Heart left ventricle (tissue), 16 donors: ENCODE measurements at regions not wholly inside any gene's neighbourhood (a gene's known extent, or its start where the extent isn't known, plus 50 kb on each side); places are given as distances from the start of the nearest gene placed in this dataset.

ENCODE experiments used
- ATAC-seq, 4 donors: fragments of 200-7000 bp; cut with Tn5 transposase; one replicate each; pipeline ENCODE4 v1.9.1; 2020 to 2022; ENCODE audit warnings: moderate library complexity in 4 of 4, mild to moderate bottlenecking in 3 of 4, moderate number of reproducible peaks in 1 of 4
- DNase-seq, 5 donors: peaks; one replicate each; pipeline ENCODE4 v3.0.0-alpha.2; 2020
- H3K27ac ChIP-seq, 12 donors: fragments of 200-600 bp; sonication (generic) in 4 of 12; one replicate each; pipeline versions ENCODE4 v1.5.0 to v1.8.0; 2016 to 2022; ENCODE audit warnings: mild to moderate bottlenecking in 2 of 12
- H3K27me3 ChIP-seq, 9 donors: fragments of 200-600 bp; sonication (generic) in 2 of 9; one replicate each; pipeline versions ENCODE4 v1.5.1 to v1.8.0; 2016 to 2022; ENCODE audit warnings: mild to moderate bottlenecking in 3 of 9
- H3K36me3 ChIP-seq, 9 donors: fragments of 200-600 bp; sonication (generic) in 2 of 9; one replicate each; pipeline versions ENCODE4 v1.5.0 to v1.8.0; 2018 to 2022; ENCODE audit warnings: mild to moderate bottlenecking in 2 of 9
- H3K4me1 ChIP-seq, 12 donors: fragments of 200-600 bp; sonication (generic) in 4 of 12; one replicate each; pipeline versions ENCODE4 v1.5.0 to v1.8.0; 2016 to 2022; ENCODE audit warnings: mild to moderate bottlenecking in 3 of 12
- H3K4me3 ChIP-seq, 12 donors: fragments of 200-600 bp; sonication (generic) in 4 of 12; one replicate each; pipeline versions ENCODE4 v1.5.0 to v1.8.0; 2017 to 2022; ENCODE audit warnings: mild to moderate bottlenecking in 9 of 12, moderate library complexity in 4 of 12
- H3K9me3 ChIP-seq, 12 donors: fragments of 200-600 bp; sonication (generic) in 4 of 12; one replicate each; pipeline versions ENCODE4 v1.5.0 to v1.8.0; 2016 to 2022; ENCODE audit warnings: mild to moderate bottlenecking in 1 of 12
- POLR2A ChIP-seq, 2 donors: fragments of 450-650 bp; IDR thresholded peaks; one replicate each; pipeline ENCODE4 v1.6.1; 2017; ENCODE audit warnings: antibody characterized with exemption in 2 of 2, mild to moderate bottlenecking in 2 of 2, moderate library complexity in 2 of 2
- whole genome bisulfite sequencing, 4 donors: extraction: QIAGEN DNeasy Blood & Tissue Kit in 2 of 4; methylation state at CpG; one replicate each; pipeline versions ENCODE4 v1.1.5 to v1.1.7; 2013 to 2018; 5-methylcytosine and 5-hydroxymethylcytosine counted together
- intact Hi-C, 10 donors: fragments of 100-400 bp; cut with DNase I; formaldehyde crosslinking; loops; one replicate each; pipeline versions ENCODE4 v1.11.1 to v1.14.2; 2022
- TF ChIP-seq, protein P1 (sequence below), 12 donors: fragments of 200-600 bp; sonication (generic) in 4 of 12; IDR thresholded peaks; one replicate each; pipeline versions ENCODE4 v1.5.0 to v1.8.0; 2018 to 2022; ENCODE audit warnings: antibody characterized with exemption in 12 of 12, mild to moderate bottlenecking in 5 of 12
- donor health status: ischemic (EF 13 %, LVEDD 7.1; RV severe dilation, severe dysfunction).
- donor health status: healthy with polysubstance abuse.
- donor health status: DM: no; HTN: yes; CAD: no.
- donor health status: DM: no; HTN: no; CAD: no.
- donor health status: ischemic (EF 25% LVEDD 6.9; RV normal size, moderate dysfunction).
- donor health status: ischemic (EF 25% LVEDD 5.7; RV mildly dilated, moderate dysfunction).
- donor health status: healthy.
- donor health status: DM: yes; HTN: yes; CAD: no.
- donor health status: ischemic (EF 35%, LVEDD 5.7; RV mildly dilated, moderate dysfunction).
- donor health status: nonischemic (EF 11% LVEDD 7.7; RV severe dilation, severe dysfunction).
- donor health status: DM: yes; HTN: yes; CAD: no.
- donor health status: PGD.
- donor health status: ischemic (EF 29% LVEDD 5.4; RV normal size, mild dysfunction).
- donor health status: nonischemic (EF 23%, LVEDD 6.1; RV moderate dilation, normal function).

DNA sequence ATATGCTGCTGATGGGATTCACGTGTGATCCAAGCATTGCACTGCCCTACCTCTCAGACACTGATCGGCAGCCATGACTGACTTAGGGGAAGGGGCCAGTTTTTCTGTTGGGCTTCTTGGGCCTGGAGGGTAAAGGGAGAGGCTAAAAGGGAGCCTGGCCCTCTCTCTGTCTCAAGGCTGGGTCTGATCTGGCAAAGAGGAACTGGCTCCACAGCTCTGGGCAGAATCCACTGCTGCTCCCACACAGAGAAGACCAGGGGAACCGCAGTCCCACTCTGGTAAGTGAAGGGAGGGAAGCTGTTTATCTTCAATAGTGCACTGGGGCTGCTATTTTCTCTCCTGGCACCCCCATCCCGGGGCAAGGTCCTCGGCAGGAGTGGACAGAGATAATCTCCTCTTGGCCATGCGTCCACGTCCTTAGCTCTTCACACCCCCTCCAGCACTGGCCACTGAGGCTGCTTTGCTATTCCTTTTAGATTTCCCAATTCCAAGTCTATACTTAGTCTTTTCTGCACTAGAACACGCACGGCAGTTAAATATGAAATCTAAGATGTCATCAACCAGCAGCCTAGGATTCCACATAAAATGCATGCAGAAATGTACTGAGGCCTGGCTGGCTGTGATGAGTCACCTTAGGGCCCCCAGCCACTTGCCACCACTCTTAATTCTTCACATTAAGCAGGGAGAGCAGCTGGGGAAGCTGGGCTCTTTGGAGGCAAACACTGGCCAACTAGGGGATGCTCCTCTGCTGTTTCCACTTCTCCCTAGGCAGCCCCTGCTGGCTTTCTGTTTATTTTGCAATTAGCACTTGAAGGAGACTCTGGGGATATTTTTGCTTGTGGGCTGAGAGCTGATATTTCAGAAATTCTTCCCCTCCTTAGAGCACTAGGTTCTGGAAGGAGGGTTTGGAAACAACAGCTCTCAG is 87.8 kb upstream of the ARMC2 start:
- DNase-seq, result no peak
- Histone ChIP-seq H3K27me3 (no peaks in the 10 kb centered on the region), H3K9me3 (no peaks in the 10 kb centered on the region), H3K36me3 (no peaks in the 10 kb centered on the region), H3K4me1 (peaks cover 0 to 34% (median 11%) of the 10 kb centered on the region in 12 donors), H3K27ac (no peak overlapping the region), H3K4me3 (no peak overlapping the region)
- peak in 2 of 4 donors; percentile 35 to 46 for ATAC-seq
- intact Hi-C loops, result no loop called here
- 62 to 66% (median 65%) methylated on average over 9 of the region's 9 CpGs for WGBS, 4 donors
- TF ChIP-seq, protein P1, sequence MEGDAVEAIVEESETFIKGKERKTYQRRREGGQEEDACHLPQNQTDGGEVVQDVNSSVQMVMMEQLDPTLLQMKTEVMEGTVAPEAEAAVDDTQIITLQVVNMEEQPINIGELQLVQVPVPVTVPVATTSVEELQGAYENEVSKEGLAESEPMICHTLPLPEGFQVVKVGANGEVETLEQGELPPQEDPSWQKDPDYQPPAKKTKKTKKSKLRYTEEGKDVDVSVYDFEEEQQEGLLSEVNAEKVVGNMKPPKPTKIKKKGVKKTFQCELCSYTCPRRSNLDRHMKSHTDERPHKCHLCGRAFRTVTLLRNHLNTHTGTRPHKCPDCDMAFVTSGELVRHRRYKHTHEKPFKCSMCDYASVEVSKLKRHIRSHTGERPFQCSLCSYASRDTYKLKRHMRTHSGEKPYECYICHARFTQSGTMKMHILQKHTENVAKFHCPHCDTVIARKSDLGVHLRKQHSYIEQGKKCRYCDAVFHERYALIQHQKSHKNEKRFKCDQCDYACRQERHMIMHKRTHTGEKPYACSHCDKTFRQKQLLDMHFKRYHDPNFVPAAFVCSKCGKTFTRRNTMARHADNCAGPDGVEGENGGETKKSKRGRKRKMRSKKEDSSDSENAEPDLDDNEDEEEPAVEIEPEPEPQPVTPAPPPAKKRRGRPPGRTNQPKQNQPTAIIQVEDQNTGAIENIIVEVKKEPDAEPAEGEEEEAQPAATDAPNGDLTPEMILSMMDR (IDR thresholded peaks at IDR 0.05), result peak in 1 of 12 donors; percentile 2
- TF ChIP-seq POLR2A (IDR thresholded peaks at IDR 0.05), result no peak

DNA sequence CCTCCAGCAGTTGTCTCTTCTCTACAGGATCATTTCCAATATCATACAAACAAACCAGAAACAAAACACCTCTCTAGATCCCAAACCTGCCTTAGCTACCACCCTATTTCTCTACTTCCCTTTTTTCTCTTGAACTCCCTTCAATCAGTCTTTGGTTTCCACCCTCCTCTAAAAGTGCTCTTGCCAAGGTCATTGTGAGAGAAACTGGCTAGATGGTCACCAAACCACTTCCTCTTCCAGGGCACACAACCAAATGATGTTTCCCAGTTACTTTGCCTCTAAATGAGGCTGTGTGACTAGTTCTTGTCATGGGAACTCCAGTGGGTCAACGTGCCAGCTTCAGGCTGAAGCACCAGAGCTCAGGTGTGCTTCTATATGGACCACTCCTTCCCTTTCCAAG is 85.8 kb upstream of the ARMC2 start:
- H3K36me3 ChIP-seq, result no peaks in the 10 kb centered on the region
- peaks cover 0 to 24% (median 7%) of the 10 kb centered on the region in 12 donors for H3K4me1 ChIP-seq
- H3K27me3 ChIP-seq, result no peaks in the 10 kb centered on the region
- no peak for ATAC-seq
- H3K9me3 ChIP-seq, result no peaks in the 10 kb centered on the region
- no peak for DNase-seq
- H3K27ac ChIP-seq, result no peak overlapping the region
- WGBS, 4 donors, result 80 to 88% (median 84%) methylated on average over 1 of the region's 1 CpG
- TF ChIP-seq, protein P1 (IDR thresholded peaks at IDR 0.05), result no peak
- no peak for TF ChIP-seq POLR2A (IDR thresholded peaks at IDR 0.05)
- no peak overlapping the region for H3K4me3 ChIP-seq
- intact Hi-C loops, result no loop called here

DNA sequence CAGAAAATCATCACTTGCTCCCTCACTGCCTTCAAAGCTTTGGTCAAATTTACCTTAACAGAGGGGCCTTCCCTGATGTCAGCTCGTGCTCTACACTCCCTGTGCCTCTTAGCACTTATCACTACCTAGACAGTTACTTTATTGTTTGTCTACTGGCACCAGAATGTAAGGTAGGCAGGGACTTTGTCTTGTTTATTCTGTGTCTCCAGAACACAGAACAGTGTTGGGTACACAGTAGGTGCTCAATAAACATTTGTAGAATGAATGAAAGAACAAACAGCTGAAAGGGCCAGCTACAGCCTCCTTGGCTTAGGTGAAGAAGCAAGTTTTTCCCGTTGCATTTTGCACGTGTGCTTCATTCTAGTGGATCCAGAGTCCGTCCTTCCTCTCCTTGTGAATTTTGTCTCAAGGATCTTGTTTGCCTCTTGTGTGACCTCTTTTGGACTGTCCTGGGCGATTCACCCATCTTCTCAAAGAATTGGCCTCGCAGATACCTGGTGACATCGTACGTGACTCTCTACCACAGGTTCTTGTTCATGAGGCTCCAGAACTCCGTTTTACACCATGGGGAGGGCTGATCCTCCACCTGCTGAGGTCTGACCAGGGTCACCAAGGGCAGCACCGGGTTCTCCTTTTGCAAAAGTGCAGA is 84.2 kb upstream of the ARMC2 start:
- no peak for TF ChIP-seq POLR2A (IDR thresholded peaks at IDR 0.05)
- TF ChIP-seq, protein P1 (IDR thresholded peaks at IDR 0.05), result no peak
- H3K4me3 ChIP-seq, result no peak overlapping the region
- 90 to 94% (median 92%) methylated on average over 10 of the region's 10 CpGs for WGBS, 4 donors
- no peaks in the 10 kb centered on the region for H3K27me3 ChIP-seq
- intact Hi-C loops, result no loop called here
- ATAC-seq (no peak), DNase-seq (no peak)
- H3K4me1 ChIP-seq, result peaks cover 0 to 24% (median 7%) of the 10 kb centered on the region in 12 donors
- no peaks in the 10 kb centered on the region for H3K9me3 ChIP-seq
- no peak overlapping the region for H3K27ac ChIP-seq
- H3K36me3 ChIP-seq, result no peaks in the 10 kb centered on the region

DNA sequence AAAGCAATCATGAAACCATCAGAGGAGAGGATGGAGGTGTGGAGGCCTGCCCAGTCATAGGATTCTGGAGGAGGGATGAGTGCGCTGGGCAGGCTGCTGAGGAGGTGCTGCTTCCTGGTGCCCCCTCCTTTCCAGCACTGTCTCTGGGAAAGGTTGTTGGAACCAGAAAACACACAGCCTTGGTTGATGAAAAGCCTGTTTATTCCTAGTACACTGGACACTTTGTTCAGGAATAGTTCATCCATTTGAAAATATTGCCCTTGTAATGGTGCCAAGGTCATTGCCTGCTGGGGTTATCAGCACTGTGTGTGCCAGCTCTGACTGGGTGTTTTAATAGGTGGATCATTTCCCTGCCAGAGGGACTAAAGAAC is 83.7 kb upstream of the ARMC2 start:
- no peak overlapping the region for H3K27ac ChIP-seq
- no peak for TF ChIP-seq POLR2A (IDR thresholded peaks at IDR 0.05)
- TF ChIP-seq, protein P1 (IDR thresholded peaks at IDR 0.05), result no peak
- peak; percentile 48 to 54 (median 51) for ATAC-seq
- H3K36me3 ChIP-seq, result no peaks in the 10 kb centered on the region
- no peak for DNase-seq
- intact Hi-C loops, result no loop called here
- H3K9me3 ChIP-seq, result no peaks in the 10 kb centered on the region
- no peak overlapping the region for H3K4me3 ChIP-seq
- H3K27me3 ChIP-seq, result no peaks in the 10 kb centered on the region
- WGBS, 4 donors, result 83 to 98% (median 97%) methylated on average over 1 of the region's 1 CpG
- peaks cover 0 to 24% (median 7%) of the 10 kb centered on the region in 12 donors for H3K4me1 ChIP-seq
